Stimulated activated CD4-positive, alpha-beta T cell treated with anti-CD3 and anti-CD28 coated beads, Interleukin-4, amount 100 ng/mL, for 1 hour (primary cell): ENCODE measurements at regions not wholly inside any gene's neighbourhood (a gene's known extent, or its start where the extent isn't known, plus 50 kb on each side); places are given as distances from the start of the nearest gene placed in this dataset.

ENCODE experiments used
- DNase-seq: peaks from one replicate; pipeline ENCODE4 v3.0.0-alpha.2; 2020

- no peak for DNase-seq
Measured at GRCh38 chr21:36532769-36533467, 53.0 kb upstream of the CLDN14 start.

GRCh38 chr21:36533468-36533848 is 53.5 kb upstream of the CLDN14 start:
- DNase-seq, result no peak

GRCh38 chr21:36534656-36535055 is 54.7 kb upstream of the CLDN14 start:
- no peak for DNase-seq

- no peak for DNase-seq
Measured at GRCh38 chr21:36535618-36536241, 55.8 kb upstream of the CLDN14 start.

GRCh38 chr21:36538761-36539160 is 58.8 kb upstream of the CLDN14 start:
- DNase-seq, result no peak

- DNase-seq, result no peak
Measured at GRCh38 chr21:36539434-36540150, 59.7 kb upstream of the CLDN14 start.

- DNase-seq, result no peak
Measured at GRCh38 chr21:36540700-36541099, 60.8 kb upstream of the CLDN14 start.

GRCh38 chr21:36541721-36542139 is 61.8 kb upstream of the CLDN14 start:
- no peak for DNase-seq

- DNase-seq, result no peak
Measured at GRCh38 chr21:36542312-36543101, 62.6 kb upstream of the CLDN14 start.

- no peak for DNase-seq
Measured at GRCh38 chr21:36543924-36544323, 64.0 kb upstream of the CLDN14 start.

- DNase-seq, result no peak
Measured at GRCh38 chr21:36544545-36544944, 64.6 kb upstream of the CLDN14 start.

- DNase-seq, result no peak
Measured at GRCh38 chr21:36545776-36546511, 66.0 kb upstream of the CLDN14 start.

GRCh38 chr21:36547464-36547863 is 67.5 kb upstream of the CLDN14 start:
- DNase-seq, result no peak

GRCh38 chr21:36548866-36549265 is 68.9 kb upstream of the CLDN14 start:
- no peak for DNase-seq

- no peak for DNase-seq
Measured at GRCh38 chr21:36549470-36549869, 69.5 kb upstream of the CLDN14 start.

GRCh38 chr21:36550761-36551160 is 70.8 kb upstream of the CLDN14 start:
- no peak for DNase-seq

- no peak for DNase-seq
Measured at GRCh38 chr21:36551321-36551720, 71.4 kb upstream of the CLDN14 start.

GRCh38 chr21:36551731-36552433 is 72.0 kb upstream of the CLDN14 start:
- DNase-seq, result no peak

- no peak for DNase-seq
Measured at GRCh38 chr21:36552434-36552785, 72.5 kb upstream of the CLDN14 start.

- no peak for DNase-seq
Measured at GRCh38 chr21:36553406-36553805, 73.5 kb upstream of the CLDN14 start.

- DNase-seq, result no peak
Measured at GRCh38 chr21:36554411-36555157, 74.7 kb upstream of the CLDN14 start.
